NT2/D1 (cell line): ENCODE measurements at regions not wholly inside any gene's neighbourhood (a gene's known extent, or its start where the extent isn't known, plus 50 kb on each side); places are given as distances from the start of the nearest gene placed in this dataset.
"Not testable (repeated sequence)": the region's sequence is repeated elsewhere in the genome, so short reads cannot be mapped to it uniquely, and the experiment has no call there.

Experiments
- SUZ12 ChIP-seq: IDR thresholded peaks from 2 replicates; pipeline ENCODE4 v1.6.1; 2011; ENCODE audit not compliant: insufficient read length, insufficient read depth; ENCODE audit errors: extremely low read depth
- YY1 ChIP-seq: IDR thresholded peaks from 2 replicates; pipeline ENCODE4 v1.6.1; 2011; ENCODE audit not compliant: insufficient read length, insufficient read depth
- ZNF274 ChIP-seq: IDR thresholded peaks from 2 replicates; pipeline ENCODE4 v1.6.1; 2011; ENCODE audit warnings: mild to moderate bottlenecking, low read depth, low read length

DNA sequence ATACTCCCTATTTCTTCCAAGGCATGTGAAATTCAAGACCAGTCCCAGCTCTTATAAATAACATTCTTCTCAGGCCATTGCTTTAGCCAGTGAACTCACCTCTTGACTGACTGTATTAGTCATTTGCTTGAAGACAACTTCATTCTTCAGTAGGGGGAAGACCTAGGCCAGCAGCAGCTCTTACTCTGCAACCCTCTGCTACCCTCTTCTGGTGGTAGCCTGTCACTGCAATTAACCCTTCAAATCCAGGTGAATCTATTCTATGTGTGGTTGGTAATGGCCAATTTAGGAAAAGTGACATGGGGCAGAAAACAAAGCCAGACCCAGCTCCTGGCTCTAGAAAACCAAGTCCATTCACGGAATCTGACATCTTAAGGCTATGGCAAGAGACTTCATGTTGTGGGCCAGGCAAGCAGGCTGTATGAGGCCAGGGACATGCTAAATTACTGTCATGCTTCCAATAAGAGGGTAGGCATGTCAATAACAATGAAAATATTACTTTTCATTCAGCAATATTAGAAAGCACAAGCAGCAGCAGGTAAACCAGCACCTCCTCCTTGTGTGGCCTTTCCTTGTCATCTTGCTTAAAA is 317.9 kb upstream of the FOLH1 start:
- not testable (repeated sequence) for TF ChIP-seq YY1, ZNF274, SUZ12
